Epithelial cell of prostate (primary cell): ENCODE measurements at regions not wholly inside any gene's neighbourhood (a gene's known extent, or its start where the extent isn't known, plus 50 kb on each side); places are given as distances from the start of the nearest gene placed in this dataset.
"Not testable (repeated sequence)": the region's sequence is repeated elsewhere in the genome, so short reads cannot be mapped to it uniquely, and the experiment has no call there.

Experiments used
- DNase-seq: peaks from one replicate; pipeline ENCODE4 v3.0.0-alpha.2; 2011; ENCODE audit warnings: low read depth, low spot score
- H3K27ac ChIP-seq: fragments of 450-650 bp; 2 replicates; pipeline ENCODE4 v1.5.1; 2017; ENCODE audit warnings: mild to moderate bottlenecking

DNA sequence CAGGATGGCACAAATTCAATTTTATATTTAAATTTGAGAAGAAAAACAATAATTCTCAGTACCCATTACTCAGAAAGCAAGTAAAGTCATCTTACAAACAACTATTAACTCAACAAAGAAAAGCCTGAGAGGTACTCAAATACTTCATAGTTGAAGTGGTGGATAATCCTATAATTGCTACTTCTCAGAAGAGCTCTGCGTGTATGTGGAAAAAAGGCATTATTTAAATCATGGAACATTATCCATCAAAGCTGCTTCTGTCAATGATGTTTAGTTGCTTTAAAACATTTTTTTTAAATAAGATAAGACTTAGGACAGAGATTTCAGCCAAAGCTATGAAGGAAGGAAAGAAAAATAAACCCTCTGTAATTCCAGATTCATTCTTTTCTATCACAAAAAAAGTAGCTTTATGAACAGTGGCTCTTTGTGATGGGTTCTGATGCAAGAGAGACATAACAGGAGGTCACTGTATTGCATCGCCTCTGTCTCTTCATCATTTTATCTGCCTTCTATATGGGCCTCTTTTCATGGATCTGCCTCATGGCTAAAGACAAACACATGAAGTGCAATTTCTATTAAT lies 367.9 kb upstream of the SLC35B3 start:
- H3K27ac ChIP-seq, result no peak overlapping the region

DNA sequence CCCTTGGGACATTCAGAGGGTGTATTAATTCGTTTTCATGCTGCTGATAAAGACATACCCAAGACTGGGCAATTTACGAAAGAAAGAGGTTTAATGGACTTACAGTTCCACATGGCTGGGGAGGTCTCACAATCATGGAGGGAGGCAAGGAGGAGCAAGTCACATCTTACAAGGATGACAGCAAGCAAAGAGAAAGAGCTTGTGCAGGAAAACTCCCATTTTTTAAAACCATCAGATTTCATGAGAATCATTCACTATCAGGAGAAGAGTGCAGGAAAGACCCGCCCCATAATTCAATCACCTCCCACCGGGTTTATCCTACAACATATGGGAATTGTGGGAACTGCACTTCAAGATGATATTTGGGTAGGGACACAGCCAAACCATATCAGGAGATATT lies 367.1 kb upstream of the SLC35B3 start:
- not testable (repeated sequence) for H3K27ac ChIP-seq, DNase-seq

More for the DNA sequence above, 367.9 kb upstream of the SLC35B3 start:
- DNase-seq, result no peak

DNA sequence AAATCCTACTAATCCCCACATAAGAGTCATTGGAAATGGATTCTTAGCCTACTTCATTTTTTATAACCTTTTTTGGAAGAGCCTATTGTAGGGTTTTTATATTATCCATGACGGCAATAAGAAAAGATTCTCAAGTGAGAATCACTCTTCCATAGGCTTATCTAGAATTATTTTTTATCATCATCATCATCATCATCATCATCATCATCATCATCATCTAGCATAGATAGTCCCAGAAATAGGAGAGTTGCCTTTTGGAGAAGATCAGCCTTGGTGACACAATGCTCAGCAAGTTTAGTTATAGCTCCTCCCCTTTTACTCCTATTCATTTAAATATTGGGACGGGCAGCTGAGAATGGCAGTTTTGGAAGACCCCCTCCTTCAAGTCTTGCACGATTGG lies 359.1 kb upstream of the SLC35B3 start:
- no peak overlapping the region for H3K27ac ChIP-seq
- no peak for DNase-seq

DNA sequence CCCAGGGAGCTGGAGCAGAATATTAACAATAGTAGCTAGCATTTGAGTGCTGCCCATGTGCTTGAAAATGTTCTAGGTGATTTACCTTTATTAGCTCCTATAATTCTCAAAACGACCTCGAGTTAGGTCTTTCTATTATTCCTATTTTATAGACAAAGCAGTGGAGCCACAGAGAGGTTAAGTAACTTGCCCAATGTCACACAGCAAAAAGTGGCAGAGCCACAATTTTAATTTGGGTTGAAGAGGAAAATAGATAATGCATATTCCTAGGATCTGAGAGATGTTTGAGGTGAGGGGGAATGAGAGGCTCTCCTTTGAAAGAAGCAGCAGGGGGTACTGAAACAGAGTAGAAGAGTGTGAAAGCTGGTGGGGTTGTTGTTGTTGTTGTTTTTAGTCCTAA lies 354.5 kb upstream of the SLC35B3 start:
- H3K27ac ChIP-seq, result no peak overlapping the region
- no peak for DNase-seq

DNA sequence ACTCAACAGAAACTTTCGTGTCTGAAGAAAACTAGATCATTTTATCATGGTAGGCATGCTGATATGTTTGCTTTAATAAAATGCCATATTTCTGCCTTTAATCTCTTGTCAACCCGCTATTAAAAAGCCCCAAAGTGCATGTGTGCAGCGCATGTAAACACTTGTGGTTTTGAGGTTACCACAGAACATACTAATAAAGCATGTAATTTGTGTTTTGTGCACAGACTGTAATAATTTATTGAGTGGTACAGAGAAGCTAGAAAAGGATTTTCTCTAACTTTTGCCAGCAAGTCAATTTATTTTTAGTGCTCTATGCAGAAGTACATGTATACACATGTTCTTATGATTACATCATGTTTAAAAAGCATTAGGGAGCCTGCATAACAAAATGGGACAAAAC lies 349.9 kb upstream of the SLC35B3 start:
- H3K27ac ChIP-seq, result no peak overlapping the region
- DNase-seq, result no peak

DNA sequence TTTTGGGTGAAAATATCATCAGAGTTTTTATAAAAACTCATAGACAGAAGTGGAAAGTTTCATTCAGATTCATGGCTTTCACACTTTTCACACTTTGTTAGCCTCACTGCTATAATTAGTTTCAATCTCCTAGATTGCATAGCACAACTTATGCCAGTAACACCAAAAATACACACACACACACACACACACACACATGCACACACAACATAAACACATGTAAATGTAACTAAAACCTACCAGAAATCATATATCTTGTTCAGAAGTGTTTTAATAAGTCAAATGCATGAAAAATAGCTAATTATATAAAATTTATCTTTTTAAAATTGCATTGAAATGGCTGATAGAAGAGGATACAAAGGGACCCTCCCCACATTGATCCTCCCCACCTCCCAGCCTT lies 347.8 kb upstream of the SLC35B3 start:
- H3K27ac ChIP-seq, result no peak overlapping the region
- DNase-seq, result no peak

DNA sequence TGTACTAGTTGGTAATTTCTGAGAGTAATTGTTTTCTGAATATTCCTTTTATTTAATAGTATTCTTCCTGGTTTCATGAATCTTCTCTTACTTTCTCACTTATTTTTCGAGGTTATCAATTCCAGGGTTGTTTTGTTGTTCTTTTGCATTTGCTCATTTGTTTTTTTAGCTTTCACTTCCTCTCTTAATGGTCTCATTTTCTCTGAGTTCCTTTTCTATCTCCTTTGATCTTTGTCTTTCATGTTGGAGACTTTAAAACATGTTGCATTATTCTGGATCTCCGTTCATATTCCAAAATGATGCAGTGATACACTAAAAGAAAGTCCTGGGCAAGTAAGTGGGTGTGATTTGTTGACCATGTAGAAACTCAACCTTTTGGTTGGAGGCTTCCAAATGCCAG lies 345.3 kb upstream of the SLC35B3 start:
- no peak overlapping the region for H3K27ac ChIP-seq
- DNase-seq, result no peak

DNA sequence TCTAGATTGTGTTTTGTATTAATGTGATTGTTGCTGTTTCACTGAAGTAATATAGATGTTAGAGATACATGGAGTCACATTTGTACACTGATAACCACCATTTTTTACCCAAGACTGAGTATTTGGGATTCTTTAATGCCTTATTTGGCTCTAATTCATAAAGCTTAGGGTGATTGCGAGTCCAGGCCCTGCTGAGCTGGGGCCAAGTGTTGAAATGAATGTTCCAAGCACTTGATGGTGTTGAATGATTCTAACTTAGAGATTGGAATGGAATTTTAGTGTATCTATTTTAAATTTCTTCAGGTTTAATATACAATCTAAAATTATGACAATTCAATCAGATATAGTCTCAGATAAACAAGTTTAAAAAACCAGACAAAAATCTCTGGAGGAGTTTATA lies 329.4 kb upstream of the SLC35B3 start:
- no peak for DNase-seq
- no peak overlapping the region for H3K27ac ChIP-seq

DNA sequence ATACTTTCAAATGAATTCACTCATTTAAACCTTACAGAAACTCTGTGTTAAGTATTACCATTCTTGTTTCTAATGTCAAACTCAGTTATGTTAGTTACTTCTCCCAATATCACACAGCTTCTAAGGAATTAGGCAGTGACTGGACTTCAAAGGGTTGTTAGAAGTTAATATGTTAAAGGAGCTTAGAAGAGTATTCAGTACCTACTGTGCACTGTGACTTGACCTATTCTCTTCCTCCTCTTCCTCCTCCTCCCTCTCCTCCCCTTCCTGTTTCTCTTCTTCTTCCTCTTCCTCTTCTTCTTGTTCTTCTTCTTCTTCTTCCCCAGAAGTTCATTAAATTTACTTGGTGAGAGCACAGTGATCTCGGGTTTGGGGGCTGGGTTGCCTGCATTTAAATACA lies 325.6 kb upstream of the SLC35B3 start:
- H3K27ac ChIP-seq, result no peak overlapping the region
- DNase-seq, result no peak

DNA sequence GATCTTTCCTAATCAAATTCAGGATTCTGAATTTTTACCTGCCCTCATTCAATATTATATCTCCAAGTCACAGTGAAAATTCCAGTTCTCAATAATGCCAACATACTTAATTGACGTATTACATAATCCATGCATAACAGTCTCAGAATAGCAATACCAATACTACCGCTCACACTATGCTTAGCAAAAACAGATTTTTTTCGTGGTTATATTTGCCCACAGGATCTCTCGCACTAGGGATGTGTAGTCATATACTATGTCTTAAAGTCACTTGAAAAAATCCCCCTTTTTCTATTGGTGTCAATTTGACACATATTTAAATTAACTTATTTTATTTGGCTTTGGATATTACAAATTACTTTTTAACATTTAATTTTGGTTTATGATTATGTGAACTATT lies 323.1 kb upstream of the SLC35B3 start:
- DNase-seq, result no peak
- no peak overlapping the region for H3K27ac ChIP-seq

DNA sequence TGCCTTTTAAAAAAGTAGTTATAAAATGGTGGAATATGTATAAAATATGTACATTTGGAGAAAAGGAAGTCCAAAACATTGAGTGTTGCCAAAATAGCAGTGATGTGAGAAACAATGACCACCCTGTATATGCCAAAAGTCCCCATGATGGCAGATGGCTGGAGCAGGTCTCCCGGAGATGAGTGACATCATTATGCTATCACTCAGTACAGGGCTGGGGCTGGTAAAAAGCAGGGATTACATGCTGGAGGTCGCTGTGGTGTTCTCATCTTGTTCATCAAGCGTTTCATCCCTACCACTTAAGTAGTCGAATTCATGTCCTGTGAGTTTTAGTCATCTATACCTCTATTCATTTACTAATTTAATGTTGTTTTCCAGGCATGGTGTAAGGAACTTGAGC lies 315.3 kb upstream of the SLC35B3 start:
- DNase-seq, result no peak
- H3K27ac ChIP-seq, result no peak overlapping the region

DNA sequence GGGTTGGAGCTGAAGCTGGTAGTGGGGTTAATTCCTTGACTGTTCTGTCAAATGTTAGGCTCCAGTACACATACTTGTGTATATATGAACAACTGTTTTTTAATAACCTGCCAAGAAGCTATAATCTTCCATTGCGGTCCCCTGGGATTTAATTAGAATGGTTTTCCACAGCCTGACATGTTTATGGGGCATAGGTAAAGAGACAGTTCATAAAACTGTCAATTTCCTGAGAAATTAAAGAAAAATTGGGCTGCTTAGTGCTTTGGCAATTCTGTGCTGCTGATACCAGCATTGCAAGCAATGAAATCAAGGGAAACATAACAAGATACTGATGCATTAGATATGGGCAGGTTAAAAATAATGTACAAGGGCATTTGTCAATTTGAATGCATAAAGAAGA lies 314.1 kb upstream of the SLC35B3 start:
- no peak for DNase-seq
- no peak overlapping the region for H3K27ac ChIP-seq

DNA sequence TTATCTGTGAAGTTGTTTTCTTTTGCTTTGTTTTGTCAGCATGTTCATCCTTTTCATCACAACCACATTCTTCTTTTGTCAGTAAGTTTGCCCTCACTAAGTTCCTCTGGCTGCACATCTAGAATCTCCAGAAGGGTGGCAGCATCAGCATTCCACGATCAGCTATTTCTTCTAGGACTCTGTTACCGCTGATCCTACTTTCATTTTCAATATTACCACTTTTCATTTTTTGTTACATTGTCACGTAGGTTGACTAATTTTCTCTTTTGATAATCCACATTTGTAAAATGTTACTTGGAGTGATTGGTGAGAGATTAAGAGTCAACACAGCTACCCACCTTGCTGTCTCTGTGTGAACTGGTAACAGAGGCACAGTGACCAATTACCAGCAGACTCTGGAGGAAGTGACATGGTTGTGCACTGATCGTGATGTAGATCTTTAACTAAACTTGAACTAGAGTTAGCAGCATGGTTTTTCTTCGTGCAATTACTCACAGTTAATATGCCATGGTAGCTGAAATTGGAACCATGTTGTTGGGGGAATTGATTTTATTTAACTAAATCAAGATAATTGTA lies 307.9 kb upstream of the SLC35B3 start:
- no peak for DNase-seq
- H3K27ac ChIP-seq, result no peak overlapping the region

DNA sequence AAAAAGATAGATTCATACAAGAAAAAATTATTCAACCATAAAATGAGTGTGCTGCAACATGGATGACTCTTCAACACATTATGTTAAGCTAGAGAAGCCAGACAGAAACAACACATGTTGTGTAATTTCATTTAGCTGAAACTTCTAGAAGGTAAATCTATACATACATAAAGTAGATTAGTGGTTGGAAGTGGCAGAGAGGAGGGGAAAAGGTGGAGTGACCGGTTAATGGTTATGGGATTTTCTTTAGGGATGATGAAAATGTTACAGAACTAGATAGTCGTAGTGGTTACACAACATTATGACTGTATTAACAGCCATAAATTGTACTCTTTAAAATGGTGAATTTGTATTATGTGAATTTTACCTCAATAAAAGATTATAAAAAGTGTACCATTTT lies 304.1 kb upstream of the SLC35B3 start:
- no peak overlapping the region for H3K27ac ChIP-seq
- DNase-seq, result no peak

DNA sequence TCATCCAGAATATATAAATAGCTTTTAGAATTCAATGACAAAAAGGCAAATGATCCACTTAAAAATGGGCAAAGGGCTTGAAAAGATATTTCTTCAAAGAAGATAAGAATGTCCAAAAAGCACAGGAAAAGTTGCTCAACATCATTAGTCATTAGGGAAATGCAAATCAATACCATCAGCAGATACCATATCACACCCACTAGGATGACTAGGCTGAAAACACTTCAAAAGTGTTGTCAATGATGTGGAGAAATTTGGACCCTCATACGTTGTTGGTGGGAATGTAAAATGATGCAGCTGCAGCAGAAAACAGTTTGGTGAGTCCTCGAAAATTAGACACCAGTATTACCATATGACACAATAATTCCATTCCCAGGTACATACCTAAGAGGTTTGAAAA lies 303.6 kb upstream of the SLC35B3 start:
- no peak overlapping the region for H3K27ac ChIP-seq
- DNase-seq, result no peak

DNA sequence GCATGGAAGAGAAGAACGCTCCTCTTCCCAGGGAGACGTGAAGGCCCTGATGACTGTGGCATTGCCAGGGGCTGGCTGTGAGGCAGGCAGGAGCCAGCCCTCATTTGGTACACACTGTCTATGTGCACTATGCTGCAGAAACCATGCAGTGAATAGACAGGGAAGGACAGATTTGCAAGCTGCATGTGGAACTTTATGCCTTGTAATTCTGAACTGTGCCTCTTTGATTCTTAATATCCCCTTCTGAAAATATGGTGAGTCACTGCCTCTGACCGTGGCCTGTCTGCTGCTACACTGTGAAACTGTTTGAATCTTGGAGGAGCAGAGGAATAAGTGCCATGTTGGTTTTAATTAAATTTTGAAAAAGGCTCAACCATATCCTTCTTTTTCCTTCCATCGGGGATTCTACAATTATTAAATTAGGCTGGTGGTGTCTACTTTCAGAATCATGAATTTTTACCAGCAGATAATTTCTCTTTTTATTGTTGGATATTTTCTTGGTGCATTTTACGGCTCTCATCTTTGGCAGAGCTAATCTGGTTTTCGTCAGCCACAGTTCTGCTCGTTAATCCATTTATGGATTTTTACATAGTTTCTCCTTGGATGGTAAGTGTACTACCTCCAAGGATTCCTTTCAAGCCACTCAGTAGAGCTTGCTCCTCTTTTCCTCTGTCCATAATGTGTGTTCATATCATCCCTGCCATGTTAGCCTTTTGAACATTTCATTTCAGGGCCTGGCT lies 301.0 kb upstream of the SLC35B3 start:
- no peak for DNase-seq
- H3K27ac ChIP-seq, result no peak overlapping the region

DNA sequence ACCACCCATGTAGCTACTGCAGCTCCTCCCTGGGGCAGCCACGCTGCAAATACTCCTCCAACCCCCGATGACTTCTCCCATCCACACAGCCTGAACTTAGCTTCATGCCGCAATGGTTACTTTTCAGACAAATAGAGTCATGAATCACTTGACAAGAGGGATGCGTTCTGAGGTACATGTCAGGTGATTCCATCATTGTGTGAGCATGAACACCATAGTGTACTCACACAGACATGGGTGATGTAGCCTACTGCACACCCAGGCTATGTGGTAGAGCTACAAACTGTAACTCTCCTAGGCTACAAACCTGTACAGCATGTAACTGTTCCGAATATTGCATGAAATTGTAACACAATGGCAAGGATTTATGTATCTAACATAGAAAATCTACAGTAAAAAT lies 298.5 kb upstream of the SLC35B3 start:
- H3K27ac ChIP-seq, result no peak overlapping the region
- DNase-seq, result no peak

DNA sequence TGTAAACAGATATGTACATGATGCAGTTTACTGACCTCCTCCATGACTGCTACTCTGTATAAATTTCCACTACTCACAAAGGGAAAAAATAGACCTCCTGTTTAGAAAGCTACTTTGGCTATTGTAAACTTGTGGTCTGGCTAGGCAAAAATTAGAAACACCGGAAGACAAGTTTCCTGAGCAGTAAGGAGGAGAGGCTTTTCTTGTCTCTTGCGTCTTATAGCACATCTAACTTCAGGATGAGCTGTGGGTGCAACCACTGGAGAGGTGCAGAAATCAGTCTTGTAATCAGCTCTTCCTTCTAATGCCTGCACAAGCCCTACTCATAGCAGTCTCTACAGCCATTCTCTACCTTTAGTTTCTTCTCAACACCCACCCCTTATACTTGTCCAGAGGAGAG lies 296.5 kb upstream of the SLC35B3 start:
- H3K27ac ChIP-seq, result no peak overlapping the region
- no peak for DNase-seq

DNA sequence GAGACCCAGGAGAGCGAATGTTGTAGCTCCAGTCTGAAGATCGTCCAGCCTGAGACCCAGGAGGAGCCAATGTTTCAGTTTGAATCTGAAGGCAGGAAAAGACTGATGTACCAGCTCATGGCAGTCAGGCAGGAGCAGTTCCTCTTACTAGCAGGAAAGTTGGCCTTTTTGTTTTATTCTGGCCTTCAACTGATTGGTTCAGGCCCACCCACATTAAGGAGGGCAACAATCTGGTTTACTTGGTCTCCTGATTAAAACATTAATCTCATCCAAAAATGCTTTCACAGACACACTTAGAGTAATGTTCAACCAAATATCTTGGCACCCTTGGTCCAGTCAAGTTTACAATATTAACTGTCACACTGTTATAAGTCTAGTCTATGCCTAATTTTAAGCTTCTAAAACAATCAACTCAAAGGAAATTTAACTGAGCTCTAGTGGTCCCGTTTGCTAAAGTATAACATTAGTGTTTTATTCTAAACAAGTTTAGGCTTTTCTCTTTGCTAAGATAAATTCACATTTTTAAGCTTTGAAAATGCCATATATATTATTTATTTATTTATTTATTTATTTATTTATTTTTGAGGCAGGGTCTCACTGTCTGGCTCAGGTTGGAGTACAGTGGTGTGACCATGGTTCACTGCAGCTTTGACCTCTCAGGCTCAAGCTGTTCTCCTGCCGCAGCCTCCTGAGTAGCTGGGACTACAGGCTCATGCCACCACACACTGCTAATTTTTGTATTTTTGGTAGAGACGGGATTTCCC lies 275.5 kb upstream of the SLC35B3 start:
- no peak for DNase-seq
- H3K27ac ChIP-seq, result no peak overlapping the region

DNA sequence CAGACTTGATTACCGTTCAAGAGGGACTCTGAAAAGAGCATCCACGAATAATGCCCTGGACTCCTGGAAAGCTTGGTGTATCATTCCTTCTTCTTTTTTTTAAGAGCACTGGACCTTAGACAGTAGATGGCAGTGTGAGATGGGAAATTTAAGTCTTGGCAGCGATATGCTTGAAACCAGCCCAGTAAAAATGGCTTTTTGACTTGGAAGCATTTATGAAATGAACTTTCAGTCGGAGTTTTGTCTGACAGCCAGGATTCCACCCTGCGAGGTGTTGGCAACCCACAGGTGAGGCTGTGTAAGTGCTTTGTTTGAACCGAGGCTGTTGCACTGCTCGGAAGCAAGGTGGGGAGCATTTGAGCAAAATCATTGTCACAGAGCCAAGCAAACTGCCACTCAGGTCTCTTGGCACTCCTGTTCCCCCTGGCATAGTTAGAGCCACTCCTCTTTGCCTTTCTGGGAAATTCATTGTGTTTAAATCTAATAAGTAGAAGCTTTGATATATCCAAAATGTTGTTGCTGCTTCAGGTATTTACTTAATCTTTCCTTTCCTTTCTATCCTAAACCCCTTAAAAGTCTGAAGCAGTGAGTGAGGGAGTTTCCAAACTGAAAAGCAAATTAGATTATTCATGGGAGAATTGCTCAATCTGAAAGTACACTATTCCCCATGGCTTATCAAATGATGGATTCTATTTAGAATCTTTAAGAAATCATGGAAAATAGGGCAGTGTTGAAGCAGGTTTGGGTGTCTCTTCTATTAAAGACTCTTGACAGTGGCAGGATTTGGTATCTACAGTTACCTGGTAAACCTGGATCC lies 272.8 kb upstream of the SLC35B3 start:
- DNase-seq, result peak; percentile 12
- no peak overlapping the region for H3K27ac ChIP-seq
